Colonic mucosa (tissue), 4 donors: ENCODE measurements at regions not wholly inside any gene's neighbourhood (a gene's known extent, or its start where the extent isn't known, plus 50 kb on each side); places are given as distances from the start of the nearest gene placed in this dataset.

ENCODE experiments used
- DNase-seq: peaks from one replicate; pipeline ENCODE4 v3.0.0-alpha.2; 2020
- H3K27ac ChIP-seq: fragments of 200-600 bp; one replicate; pipeline ENCODE4 v1.8.0; 2021
- H3K27me3 ChIP-seq: fragments of 200-600 bp; one replicate; pipeline ENCODE4 v1.8.0; 2021
- H3K36me3 ChIP-seq: fragments of 200-600 bp; one replicate; pipeline ENCODE4 v1.8.0; 2021
- H3K4me1 ChIP-seq: fragments of 200-600 bp; one replicate; pipeline ENCODE4 v1.8.0; 2021; ENCODE audit warnings: mild to moderate bottlenecking
- H3K4me3 ChIP-seq: fragments of 200-600 bp; one replicate; pipeline ENCODE4 v1.8.0; 2021
- H3K9ac ChIP-seq, 2 donors: one replicate each; pipeline ENCODE4 v1.7.0; 2013; ENCODE audit warnings: control low read depth in 2 of 2, low read depth in 2 of 2, low read length in 2 of 2
- H3K9me3 ChIP-seq: fragments of 200-600 bp; one replicate; pipeline ENCODE4 v1.8.0; 2021
- intact Hi-C: fragments of 100-400 bp; cut with DNase I; formaldehyde crosslinking; loops from one replicate; pipeline ENCODE4 v1.14.1; 2022
- TF ChIP-seq, protein P1 (sequence below): fragments of 200-600 bp; IDR thresholded peaks from one replicate; pipeline ENCODE4 v1.8.0; 2022; ENCODE audit warnings: antibody characterized with exemption, mild to moderate bottlenecking
- donor health status: healthy.
- donor health status: DM: no; HTN: no; CAD: no.
- donor health status: DM: no; HTN: no; CAD: no.

DNA sequence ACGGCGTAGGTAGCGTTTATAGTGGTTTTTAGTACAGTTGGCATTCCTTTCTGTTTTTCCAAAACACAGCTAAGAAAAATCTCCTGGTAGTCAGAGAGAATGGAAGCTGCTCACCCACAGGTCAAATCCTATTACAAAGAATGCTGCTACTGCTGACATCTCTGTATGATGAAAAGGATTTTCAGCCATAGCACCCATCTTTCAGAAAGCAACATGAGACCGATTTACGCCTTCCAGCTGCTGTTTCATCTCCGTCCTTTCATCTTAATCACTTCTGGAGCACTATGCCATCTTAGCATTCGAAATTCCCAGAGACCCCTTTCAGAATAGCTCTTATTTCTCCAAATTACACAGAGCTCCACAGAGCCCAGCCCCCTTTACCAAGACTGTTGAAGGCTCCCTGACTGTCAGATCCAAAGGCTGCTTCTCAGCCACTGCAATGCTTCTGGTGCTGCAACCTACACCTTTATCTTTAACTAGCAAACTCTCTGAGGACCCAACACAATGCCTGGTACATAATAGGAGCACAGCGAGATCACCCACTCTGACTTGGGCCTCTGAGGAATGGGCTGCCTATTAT is 211.8 kb downstream of the NEDD1 start:
- H3K9ac ChIP-seq, result no peak overlapping the region
- no peaks in the 10 kb centered on the region for H3K27me3 ChIP-seq
- no peaks in the 10 kb centered on the region for H3K4me1 ChIP-seq
- H3K27ac ChIP-seq, result no peak overlapping the region
- H3K4me3 ChIP-seq, result no peak overlapping the region
- no peak for DNase-seq
- TF ChIP-seq, protein P1, sequence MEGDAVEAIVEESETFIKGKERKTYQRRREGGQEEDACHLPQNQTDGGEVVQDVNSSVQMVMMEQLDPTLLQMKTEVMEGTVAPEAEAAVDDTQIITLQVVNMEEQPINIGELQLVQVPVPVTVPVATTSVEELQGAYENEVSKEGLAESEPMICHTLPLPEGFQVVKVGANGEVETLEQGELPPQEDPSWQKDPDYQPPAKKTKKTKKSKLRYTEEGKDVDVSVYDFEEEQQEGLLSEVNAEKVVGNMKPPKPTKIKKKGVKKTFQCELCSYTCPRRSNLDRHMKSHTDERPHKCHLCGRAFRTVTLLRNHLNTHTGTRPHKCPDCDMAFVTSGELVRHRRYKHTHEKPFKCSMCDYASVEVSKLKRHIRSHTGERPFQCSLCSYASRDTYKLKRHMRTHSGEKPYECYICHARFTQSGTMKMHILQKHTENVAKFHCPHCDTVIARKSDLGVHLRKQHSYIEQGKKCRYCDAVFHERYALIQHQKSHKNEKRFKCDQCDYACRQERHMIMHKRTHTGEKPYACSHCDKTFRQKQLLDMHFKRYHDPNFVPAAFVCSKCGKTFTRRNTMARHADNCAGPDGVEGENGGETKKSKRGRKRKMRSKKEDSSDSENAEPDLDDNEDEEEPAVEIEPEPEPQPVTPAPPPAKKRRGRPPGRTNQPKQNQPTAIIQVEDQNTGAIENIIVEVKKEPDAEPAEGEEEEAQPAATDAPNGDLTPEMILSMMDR, result no peak
- no peaks in the 10 kb centered on the region for H3K36me3 ChIP-seq
- no peaks in the 10 kb centered on the region for H3K9me3 ChIP-seq
- intact Hi-C loops, result no loop called here

DNA sequence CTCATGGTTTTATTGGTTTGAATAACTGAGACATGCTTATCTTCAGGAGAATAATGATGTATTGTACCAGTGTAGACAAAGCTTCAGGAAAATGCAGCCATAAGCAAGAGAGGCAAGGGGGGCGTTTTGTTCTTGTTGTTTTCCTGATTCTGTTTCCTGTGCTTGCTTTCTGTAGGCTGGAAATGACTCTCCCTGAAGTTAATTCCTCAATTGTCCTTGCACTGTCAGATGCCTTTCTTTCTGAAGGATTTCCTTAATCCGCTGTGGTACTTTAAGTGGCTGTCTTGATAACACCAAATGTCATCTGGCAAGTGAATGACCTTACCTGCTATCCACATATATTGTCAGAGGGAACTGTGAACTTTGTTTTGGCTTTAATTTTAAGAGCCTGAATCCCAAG is 220.0 kb downstream of the NEDD1 start:
- H3K27ac ChIP-seq, result no peak overlapping the region
- intact Hi-C loops, result no loop called here
- H3K4me1 ChIP-seq, result no peaks in the 10 kb centered on the region
- no peak for DNase-seq
- H3K27me3 ChIP-seq, result no peaks in the 10 kb centered on the region
- H3K36me3 ChIP-seq, result no peaks in the 10 kb centered on the region
- H3K9me3 ChIP-seq, result no peaks in the 10 kb centered on the region
- no peak overlapping the region for H3K4me3 ChIP-seq
- TF ChIP-seq, protein P1, result no peak
- H3K9ac ChIP-seq, result no peak overlapping the region

DNA sequence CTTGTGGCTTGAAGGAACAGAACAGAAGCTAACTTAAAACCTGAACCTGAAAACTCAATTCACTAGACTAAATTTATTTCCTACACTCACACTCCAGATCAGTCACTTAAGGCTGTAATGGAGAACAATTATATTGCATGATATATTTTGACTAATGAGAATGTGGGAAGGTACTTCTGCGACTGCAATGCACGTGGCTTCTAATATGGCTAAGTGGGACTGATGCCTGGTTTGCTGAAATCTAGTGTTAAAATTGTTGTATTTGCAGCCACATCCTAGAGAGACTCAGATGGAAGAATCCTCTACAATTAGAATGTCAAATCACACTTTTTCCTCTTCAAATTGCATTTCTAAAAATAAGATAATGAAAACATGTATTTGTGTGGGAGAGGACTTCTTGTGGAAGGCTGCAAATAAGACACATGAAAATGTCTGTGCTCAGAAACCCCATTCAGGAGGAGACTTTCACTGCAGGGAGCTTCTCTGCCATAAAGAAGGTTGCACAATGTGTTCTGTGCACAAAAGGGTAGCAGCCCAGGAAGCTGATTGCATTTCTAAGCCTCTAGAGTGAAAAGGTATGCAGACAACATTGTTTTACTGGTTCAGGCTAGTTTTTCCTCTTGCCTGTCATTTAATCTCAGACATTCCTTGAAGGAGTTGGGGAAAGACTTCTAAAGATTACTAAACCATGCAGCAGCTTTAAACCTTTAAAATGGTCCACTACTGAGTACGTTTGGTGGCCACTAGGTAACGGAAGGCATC is 224.3 kb downstream of the NEDD1 start:
- H3K27me3 ChIP-seq, result no peaks in the 10 kb centered on the region
- H3K9me3 ChIP-seq, result no peaks in the 10 kb centered on the region
- no peak overlapping the region for H3K4me3 ChIP-seq
- H3K27ac ChIP-seq, result no peak overlapping the region
- no peaks in the 10 kb centered on the region for H3K4me1 ChIP-seq
- intact Hi-C loops, result no loop called here
- H3K9ac ChIP-seq, result no peak overlapping the region
- no peak for DNase-seq
- TF ChIP-seq, protein P1, result no peak
- no peaks in the 10 kb centered on the region for H3K36me3 ChIP-seq

DNA sequence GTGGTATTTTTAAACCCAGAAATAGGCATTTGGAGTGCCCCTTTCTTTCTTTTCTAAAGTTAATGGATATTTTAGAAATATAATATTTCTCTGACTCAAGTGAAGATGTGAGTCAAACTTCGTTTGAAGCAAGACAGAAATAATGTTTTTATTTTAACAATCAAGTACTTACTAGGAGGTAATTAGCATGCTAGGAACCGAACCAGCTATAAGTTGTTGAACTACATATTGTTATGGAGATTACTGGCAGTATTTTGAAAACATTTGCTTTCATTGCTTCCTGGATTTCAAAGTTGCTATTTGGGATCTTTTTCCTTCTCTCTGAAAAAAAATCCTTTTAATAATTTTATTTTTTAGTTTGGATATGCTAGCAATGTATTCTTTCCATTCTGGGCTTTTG is 225.2 kb downstream of the NEDD1 start:
- Histone ChIP-seq H3K9ac (no peak overlapping the region), H3K27ac (no peak overlapping the region), H3K4me1 (no peaks in the 10 kb centered on the region), H3K27me3 (no peaks in the 10 kb centered on the region), H3K36me3 (no peaks in the 10 kb centered on the region), H3K9me3 (no peaks in the 10 kb centered on the region), H3K4me3 (no peak overlapping the region)
- DNase-seq, result no peak
- TF ChIP-seq, protein P1, result no peak
- intact Hi-C loops, result no loop called here

DNA sequence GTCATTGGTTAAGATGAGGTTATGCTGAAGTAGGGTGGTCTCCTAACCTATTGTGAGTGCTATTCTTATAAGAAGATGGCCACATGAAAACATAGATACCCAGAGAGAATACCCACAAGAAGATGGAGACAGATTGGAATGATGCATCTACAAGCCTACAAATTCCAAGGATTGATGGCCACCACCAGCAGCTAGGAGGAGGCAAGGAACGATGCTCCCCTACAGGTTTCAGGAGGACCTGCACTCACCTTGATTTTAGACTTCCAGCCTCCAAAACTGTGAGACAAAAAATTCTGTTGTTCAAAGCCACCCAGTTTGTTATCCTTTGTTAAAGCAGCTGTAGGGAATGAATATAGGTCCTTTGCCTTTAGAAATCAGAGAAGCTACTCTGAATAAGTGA is 227.4 kb downstream of the NEDD1 start:
- intact Hi-C loops, result no loop called here
- no peak for DNase-seq
- Histone ChIP-seq H3K27ac (no peak overlapping the region), H3K27me3 (no peaks in the 10 kb centered on the region), H3K9me3 (no peaks in the 10 kb centered on the region), H3K36me3 (no peaks in the 10 kb centered on the region), H3K4me1 (no peaks in the 10 kb centered on the region), H3K9ac (no peak overlapping the region), H3K4me3 (no peak overlapping the region)
- TF ChIP-seq, protein P1, result no peak
